H1 (cell line): ENCODE measurements at regions not wholly inside any gene's neighbourhood (a gene's known extent, or its start where the extent isn't known, plus 50 kb on each side); places are given as distances from the start of the nearest gene placed in this dataset.

ENCODE experiments used
- CTCF ChIA-PET: fragments of 300-600 bp; sonication (Branson Sonifier 250); formaldehyde crosslinking; loops from one replicate; lab custom pipeline; 2021; ENCODE audit not compliant: partially characterized antibody; lab: Charles Lee
- POLR2A ChIA-PET: fragments of 300-600 bp; sonication (Branson Sonifier 250); formaldehyde crosslinking; loops from one replicate; lab custom pipeline; 2021; ENCODE audit warnings: inconsistent platforms; ENCODE audit not compliant: partially characterized antibody; lab: Charles Lee
- DNase-seq, 2 experiments: peaks; one replicate each; pipeline versions ENCODE4 v3.0.0 to v3.0.0-alpha.2; 2010 to 2022; ENCODE audit warnings: low spot score in 2 of 2, low read depth in 1 of 2, mixed read lengths in 1 of 2
- FAIRE-seq: peaks from 2 replicates; lab custom pipeline; 2011; peaks lifted over from hg19 to GRCh38; lab: Jason Lieb, UNC
- H2AFZ ChIP-seq: 2 replicates; pipeline ENCODE4 v1.8.1; 2012; ENCODE audit warnings: low read length, inconsistent platforms
- H2AK5ac ChIP-seq: 2 replicates; pipeline ENCODE4 v1.6.1; 2013; ENCODE audit warnings: low read depth, low read length
- H2BK120ac ChIP-seq: replicated peaks from 2 replicates; pipeline ENCODE3; 2013; ENCODE audit warnings: low read depth, low read length, inconsistent platforms
- H2BK12ac ChIP-seq: 2 replicates; pipeline ENCODE4 v1.6.1; 2013; ENCODE audit warnings: low read depth, low read length
- H2BK15ac ChIP-seq: 2 replicates; pipeline ENCODE4 v1.6.1; 2013; ENCODE audit warnings: low read length
- H2BK20ac ChIP-seq: 2 replicates; pipeline ENCODE4 v1.6.1; 2013; ENCODE audit warnings: low read length
- H2BK5ac ChIP-seq: 2 replicates; pipeline ENCODE4 v1.6.1; 2013; ENCODE audit warnings: low read depth, low read length
- H3K14ac ChIP-seq: 2 replicates; pipeline ENCODE4 v1.6.1; 2013; ENCODE audit warnings: inconsistent platforms; ENCODE audit not compliant: insufficient read length
- H3K18ac ChIP-seq: 2 replicates; pipeline ENCODE4 v1.6.1; 2013; ENCODE audit warnings: low read length; ENCODE audit errors: extremely low read depth
- H3K23ac ChIP-seq: 2 replicates; pipeline ENCODE4 v1.6.1; 2013; ENCODE audit warnings: inconsistent platforms; ENCODE audit not compliant: insufficient read length
- H3K23me2 ChIP-seq: 2 replicates; pipeline ENCODE4 v1.6.1; 2013; ENCODE audit warnings: low read depth, low read length
- H3K27ac ChIP-seq: 2 replicates; pipeline ENCODE4 v1.6.1; 2011; ENCODE audit warnings: low read depth, low read length, inconsistent platforms
- H3K27me3 ChIP-seq, 4 experiments: replicated peaks in 1 of 4; 1 replicate in 1 of 4; 2 replicates in 3 of 4; pipeline versions ENCODE4 v1.6.1 to v1.8.1; 2011 to 2013; ENCODE audit warnings: low read length in 3 of 4, mild to moderate bottlenecking in 3 of 4, inconsistent platforms in 2 of 4, mixed read lengths in 2 of 4, moderate library complexity in 1 of 4; ENCODE audit not compliant: control insufficient read depth in 3 of 4, insufficient read depth in 3 of 4; ENCODE audit errors: extremely low read depth in 1 of 4
- H3K36me3 ChIP-seq, 4 experiments: 2 replicates each; pipeline versions ENCODE4 v1.6.1 to v1.8.1; 2011 to 2013; ENCODE audit warnings: mild to moderate bottlenecking in 4 of 4, low read length in 3 of 4, moderate library complexity in 2 of 4, control low read depth in 1 of 4, inconsistent platforms in 1 of 4; ENCODE audit not compliant: insufficient read depth in 4 of 4, control insufficient read depth in 2 of 4
- H3K4ac ChIP-seq: replicated peaks from 2 replicates; pipeline ENCODE3; 2013; ENCODE audit warnings: low read length, low read depth, mixed read lengths, inconsistent platforms; ENCODE audit not compliant: insufficient read length
- H3K4me1 ChIP-seq, 4 experiments: replicated peaks in 1 of 4; 1 replicate in 1 of 4; 2 replicates in 3 of 4; pipeline versions ENCODE4 v1.6.1 to v1.8.1; 2011 to 2013; ENCODE audit warnings: low read length in 3 of 4, inconsistent platforms in 2 of 4, mixed read lengths in 1 of 4; ENCODE audit not compliant: insufficient read depth in 4 of 4, control insufficient read depth in 3 of 4
- H3K4me2 ChIP-seq, 2 experiments: 2 replicates each; pipeline versions ENCODE4 v1.6.1 to v1.8.1; 2011 to 2013; ENCODE audit warnings: low read depth in 2 of 2, low read length in 2 of 2, control low read depth in 1 of 2, inconsistent platforms in 1 of 2, mild to moderate bottlenecking in 1 of 2; ENCODE audit not compliant: insufficient read depth in 1 of 2
- H3K4me3 ChIP-seq, 4 experiments: fragments of 200-600, 300-600 bp in 1 of 4; sonication (generic), shearing (Covaris generic), sonication (Bioruptor Twin) in 1 of 4; 2 replicates each; pipeline versions ENCODE4 v1.5.1 to v1.8.1; 2011 to 2016; ENCODE audit warnings: low read length in 4 of 4, low read depth in 3 of 4, control low read depth in 2 of 4, inconsistent platforms in 2 of 4, mild to moderate bottlenecking in 2 of 4, mixed read lengths in 1 of 4, moderate library complexity in 1 of 4; ENCODE audit not compliant: insufficient read depth in 2 of 4; ENCODE audit errors: extremely low read depth in 1 of 4
- H3K56ac ChIP-seq: replicated peaks from 2 replicates; pipeline ENCODE3; 2013; ENCODE audit warnings: low read depth, mild to moderate bottlenecking, mixed read lengths, low read length, inconsistent platforms; ENCODE audit not compliant: insufficient read length
- H3K79me1 ChIP-seq: 2 replicates; pipeline ENCODE4 v1.6.1; 2013; ENCODE audit warnings: low read depth, low read length, control low read depth
- H3K79me2 ChIP-seq, 2 experiments: 2 replicates each; pipeline versions ENCODE4 v1.6.1 to v1.8.1; 2012 to 2013; ENCODE audit warnings: low read length in 2 of 2, mild to moderate bottlenecking in 2 of 2, inconsistent platforms in 1 of 2; ENCODE audit not compliant: insufficient read depth in 2 of 2, control insufficient read depth in 1 of 2
- H3K9ac ChIP-seq, 4 experiments: replicated peaks in 1 of 4; 1 replicate in 1 of 4; 2 replicates in 3 of 4; pipeline versions ENCODE4 v1.6.1 to v1.8.1; 2011 to 2013; ENCODE audit warnings: low read depth in 3 of 4, low read length in 3 of 4, control low read depth in 2 of 4, mild to moderate bottlenecking in 2 of 4, moderate library complexity in 2 of 4, inconsistent platforms in 1 of 4; ENCODE audit errors: extremely low read depth in 1 of 4
- H3K9me3 ChIP-seq, 2 experiments: 2 replicates each; pipeline versions ENCODE4 v1.6.1 to v1.8.1; 2012 to 2013; ENCODE audit warnings: mild to moderate bottlenecking in 2 of 2, moderate library complexity in 2 of 2, control low read depth in 1 of 2, inconsistent platforms in 1 of 2, low read depth in 1 of 2, low read length in 1 of 2, mixed read lengths in 1 of 2; ENCODE audit not compliant: insufficient read depth in 2 of 2
- H4K20me1 ChIP-seq, 2 experiments: replicated peaks in 1 of 2; 2 replicates each; pipeline versions ENCODE3 to v1.8.1; 2011 to 2013; ENCODE audit warnings: inconsistent platforms in 2 of 2, low read length in 2 of 2, mild to moderate bottlenecking in 1 of 2; ENCODE audit not compliant: insufficient read depth in 2 of 2, control insufficient read depth in 1 of 2
- H4K5ac ChIP-seq: 2 replicates; pipeline ENCODE4 v1.6.1; 2013; ENCODE audit warnings: low read length, low read depth, mixed read lengths, inconsistent platforms; ENCODE audit not compliant: insufficient read length
- H4K8ac ChIP-seq: 2 replicates; pipeline ENCODE4 v1.8.0; 2013; ENCODE audit warnings: mild to moderate bottlenecking, moderate library complexity, low read length, inconsistent platforms; ENCODE audit not compliant: insufficient read depth; ENCODE audit errors: extremely low read depth
- H4K91ac ChIP-seq: replicated peaks from 2 replicates; pipeline ENCODE3; 2013; ENCODE audit warnings: low read length, mixed read lengths, inconsistent platforms; ENCODE audit not compliant: insufficient read length
- SP2 ChIP-seq: IDR thresholded peaks from 2 replicates; pipeline ENCODE4 v1.6.1; 2012; ENCODE audit warnings: mild to moderate bottlenecking, low read length, inconsistent platforms
- WGBS, 2 experiments: shearing (Covaris generic) in 1 of 2; methylation state at CpG; one replicate each; pipeline versions ENCODE4 v1.1.6 to v1.1.7; 2013 to 2015; ENCODE audit warnings: low lambda C conversion rate in 2 of 2, mixed read lengths in 2 of 2, inconsistent platforms in 1 of 2, low coverage in 1 of 2, missing lambda C conversion rate in 1 of 2; ENCODE audit not compliant: insufficient replicate concordance in 2 of 2, insufficient coverage in 1 of 2, insufficient read length in 1 of 2; ENCODE audit errors: extremely low coverage in 1 of 2, missing lambda C conversion rate in 1 of 2; 5-methylcytosine and 5-hydroxymethylcytosine counted together

DNA sequence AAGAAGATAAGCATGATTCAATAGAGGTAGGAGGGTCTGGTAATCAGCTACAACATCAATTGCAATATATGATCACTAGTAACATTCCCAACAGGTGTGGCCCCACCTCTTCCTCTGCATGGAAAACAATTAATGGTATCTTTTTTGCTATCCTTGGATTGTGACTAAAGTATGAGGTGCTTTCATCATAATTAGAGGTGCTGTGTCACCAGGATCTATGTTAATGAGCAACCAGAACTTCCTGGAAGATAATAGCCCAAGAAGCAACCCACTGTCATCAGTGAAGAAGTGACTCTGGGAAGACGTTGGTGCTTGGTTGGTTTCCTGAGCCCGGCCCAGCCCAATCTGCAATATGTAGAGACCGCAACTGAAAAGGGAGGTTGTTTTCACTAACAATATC, 167.2 kb downstream of the SETD4 start:
- H4K91ac ChIP-seq, result no peak overlapping the region
- FAIRE-seq (no peak), DNase-seq (no peak)
- no peaks in the 10 kb centered on the region for H4K20me1 ChIP-seq
- no peak overlapping the region for H4K8ac ChIP-seq
- no peaks in the 10 kb centered on the region for H3K27me3 ChIP-seq
- H2BK12ac ChIP-seq, result no peak overlapping the region
- H2AFZ ChIP-seq, result no peak overlapping the region
- H3K9me3 ChIP-seq, result no peaks in the 10 kb centered on the region
- H3K23ac ChIP-seq, result no peak overlapping the region
- H3K79me2 ChIP-seq, result no peaks in the 10 kb centered on the region
- no peak overlapping the region for H3K56ac ChIP-seq
- ChIA-PET POLR2A (no interaction called here), CTCF (interaction anchor here (0.5 to 1.3 kb wide), 3 partner anchors 15 to 1258 kb away, joined by 3 to 5 read pairs (median 3); no protein-coding TSS in a partner anchor)
- no peak overlapping the region for H2AK5ac ChIP-seq
- no peak overlapping the region for H2BK120ac ChIP-seq
- no peak overlapping the region for H2BK5ac ChIP-seq
- 98% methylated on average over 3 of the region's 3 CpGs; no CpG with 5 or more reads in 1 of the 2 experiments for WGBS, 2 experiments
- H3K14ac ChIP-seq, result no peak overlapping the region
- H3K36me3 ChIP-seq, result no peaks in the 10 kb centered on the region
- H2BK15ac ChIP-seq, result no peak overlapping the region
- H2BK20ac ChIP-seq, result no peak overlapping the region
- TF ChIP-seq SP2, result no peak
- H3K23me2 ChIP-seq, result no peaks in the 10 kb centered on the region
- no peak overlapping the region for H3K4ac ChIP-seq
- no peak overlapping the region for H3K18ac ChIP-seq
- H4K5ac ChIP-seq, result no peak overlapping the region
- no peak overlapping the region for H3K4me2 ChIP-seq
- H3K9ac ChIP-seq, result no peak overlapping the region
- no peak overlapping the region for H3K4me3 ChIP-seq
- no peaks in the 10 kb centered on the region for H3K79me1 ChIP-seq
- no peaks in the 10 kb centered on the region for H3K4me1 ChIP-seq
- H3K27ac ChIP-seq, result no peak overlapping the region
